HG03045 (cell line): ENCODE measurements at regions not wholly inside any gene's neighbourhood (a gene's known extent, or its start where the extent isn't known, plus 50 kb on each side); places are given as distances from the start of the nearest gene placed in this dataset.
"Not testable (repeated sequence)": the region's sequence is repeated elsewhere in the genome, so short reads cannot be mapped to it uniquely, and the experiment has no call there.

ENCODE experiments used
- ATAC-seq: cut with Tn5 transposase; IDR thresholded peaks from one replicate; pipeline ENCODE4 v1.9.1; 2021; ENCODE audit warnings: mild to moderate bottlenecking, moderate library complexity; ENCODE audit not compliant: unreplicated experiment

GRCh38 chr5:87132696-87133095 lies 135.0 kb upstream of the RASA1 start:
- ATAC-seq = no peak

GRCh38 chr5:87134513-87134912 lies 133.2 kb upstream of the RASA1 start:
- not testable (repeated sequence) for ATAC-seq

- no peak for ATAC-seq
Measured at GRCh38 chr5:87136096-87136495, 131.6 kb upstream of the RASA1 start.

- ATAC-seq = no peak
Measured at GRCh38 chr5:87136733-87137132, 130.9 kb upstream of the RASA1 start.

GRCh38 chr5:87137283-87137682 lies 130.4 kb upstream of the RASA1 start:
- no peak for ATAC-seq

- no peak for ATAC-seq
Measured at GRCh38 chr5:87138091-87138805, 129.4 kb upstream of the RASA1 start.

GRCh38 chr5:87139795-87140194 lies 127.9 kb upstream of the RASA1 start:
- no peak for ATAC-seq

- no peak for ATAC-seq
Measured at GRCh38 chr5:87141544-87141943, 126.1 kb upstream of the RASA1 start.

- ATAC-seq = not testable (repeated sequence)
Measured at GRCh38 chr5:87145853-87146252, 121.8 kb upstream of the RASA1 start.

GRCh38 chr5:87147441-87147840 lies 120.2 kb upstream of the RASA1 start:
- ATAC-seq = no peak

- no peak for ATAC-seq
Measured at GRCh38 chr5:87150630-87151029, 117.1 kb upstream of the RASA1 start.

GRCh38 chr5:87151547-87151946 lies 116.1 kb upstream of the RASA1 start:
- ATAC-seq = no peak

GRCh38 chr5:87152886-87153285 lies 114.8 kb upstream of the RASA1 start:
- ATAC-seq = no peak

- no peak for ATAC-seq
Measured at GRCh38 chr5:87154191-87154590, 113.5 kb upstream of the RASA1 start.

- ATAC-seq = no peak
Measured at GRCh38 chr5:87155106-87155505, 112.6 kb upstream of the RASA1 start.

GRCh38 chr5:87156631-87157030 lies 111.1 kb upstream of the RASA1 start:
- ATAC-seq = no peak

GRCh38 chr5:87164409-87164808 lies 103.3 kb upstream of the RASA1 start:
- ATAC-seq = no peak

GRCh38 chr5:87169300-87169991 lies 98.2 kb upstream of the RASA1 start:
- ATAC-seq = no peak

GRCh38 chr5:87170799-87171198 lies 96.9 kb upstream of the RASA1 start:
- ATAC-seq = no peak

GRCh38 chr5:87182649-87183048 lies 85.0 kb upstream of the RASA1 start:
- ATAC-seq = no peak

- no peak for ATAC-seq
Measured at GRCh38 chr5:87183896-87184295, 83.8 kb upstream of the RASA1 start.

GRCh38 chr5:87184605-87185004 lies 83.1 kb upstream of the RASA1 start:
- ATAC-seq = no peak

- no peak for ATAC-seq
Measured at GRCh38 chr5:87185838-87186237, 81.8 kb upstream of the RASA1 start.
